ENCODE measurements at regions not wholly inside any gene's neighbourhood (a gene's known extent, or its start where the extent isn't known, plus 50 kb on each side); places are given as distances from the start of the nearest gene placed in this dataset.

DNA sequence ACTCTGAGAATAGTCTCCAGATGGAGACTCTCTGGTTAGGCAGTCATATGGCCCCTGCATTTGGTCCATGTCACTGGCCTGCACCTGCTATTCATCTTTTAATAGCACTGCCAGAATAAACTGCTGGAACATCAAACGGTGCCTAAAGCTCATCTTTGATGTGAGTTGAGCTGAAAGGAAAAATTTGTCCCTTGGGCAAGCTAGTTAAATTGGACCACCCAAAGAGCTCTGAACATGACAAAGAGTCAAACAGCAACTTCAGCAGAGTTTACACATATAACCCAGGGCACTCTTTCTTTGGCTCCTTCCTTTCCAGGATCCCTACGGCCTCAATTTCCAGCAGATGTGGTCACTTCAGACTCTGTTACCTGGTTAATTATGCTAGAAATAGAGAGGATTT is 269.9 kb downstream of the RPL10L start:
- H3K4me1 Mint-ChIP-seq = no peaks in the 10 kb centered on the region
- no peak overlapping the region for H3K27ac Mint-ChIP-seq
- no peak overlapping the region for H3K4me3 Mint-ChIP-seq
- peaks cover 0 to 10% (median 5%) of the 10 kb centered on the region in 3 donors for H3K9me3 Mint-ChIP-seq
- no peaks in the 10 kb centered on the region for H3K36me3 Mint-ChIP-seq
- H3K27me3 Mint-ChIP-seq = no peaks in the 10 kb centered on the region

DNA sequence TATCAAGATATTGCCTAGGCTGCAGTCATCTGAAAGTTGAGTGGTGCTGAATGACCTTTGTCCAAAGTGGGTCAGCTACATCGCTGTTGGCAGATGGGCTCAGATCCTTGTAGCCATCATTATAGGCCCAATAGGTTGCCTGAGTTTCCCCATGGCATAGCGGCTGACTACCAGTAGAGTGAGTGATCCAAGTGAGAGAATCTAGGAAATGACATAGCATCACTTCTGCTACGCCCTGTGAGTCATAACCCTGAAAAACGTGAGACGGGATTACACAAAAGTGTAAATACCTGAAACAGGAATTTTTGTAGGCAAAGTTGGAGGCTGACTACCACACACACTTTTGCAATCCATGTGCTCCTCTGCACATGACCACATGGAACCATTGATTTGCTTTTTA is 273.3 kb downstream of the RPL10L start:
- Mint-ChIP-seq H3K9me3 (peaks cover 0 to 7% (median 6%) of the 10 kb centered on the region in 3 donors), H3K27me3 (no peaks in the 10 kb centered on the region), H3K27ac (no peak overlapping the region), H3K36me3 (no peaks in the 10 kb centered on the region), H3K4me3 (no peak overlapping the region), H3K4me1 (no peaks in the 10 kb centered on the region)

DNA sequence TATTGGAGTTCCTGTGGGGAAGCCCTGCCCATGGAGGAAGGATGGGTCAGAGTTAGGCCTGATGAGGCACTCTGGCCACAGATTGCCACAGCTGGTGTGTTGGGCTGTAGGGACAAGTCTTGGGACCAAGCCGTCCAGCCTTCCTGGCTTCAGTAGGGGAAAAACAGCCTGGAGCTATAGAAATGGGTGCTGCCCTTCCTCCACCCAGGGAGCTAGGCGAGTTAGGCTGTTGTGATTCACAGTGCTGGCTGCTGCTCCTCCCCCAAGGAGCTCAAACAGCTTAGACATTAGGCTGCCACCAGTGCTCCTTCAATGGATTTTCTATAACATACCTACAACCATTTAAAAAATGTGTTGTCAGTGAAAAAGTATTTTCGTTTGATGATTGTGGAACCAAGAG is 274.3 kb downstream of the RPL10L start:
- Mint-ChIP-seq H3K4me1 (no peaks in the 10 kb centered on the region), H3K36me3 (no peaks in the 10 kb centered on the region), H3K27me3 (no peaks in the 10 kb centered on the region), H3K9me3 (peaks cover 0 to 7% (median 6%) of the 10 kb centered on the region in 3 donors), H3K27ac (no peak overlapping the region), H3K4me3 (no peak overlapping the region)

- Mint-ChIP-seq H3K27me3 (no peaks in the 10 kb centered on the region), H3K36me3 (no peaks in the 10 kb centered on the region), H3K4me1 (no peaks in the 10 kb centered on the region), H3K4me3 (no peak overlapping the region), H3K9me3 (peaks cover 0 to 9% (median 5%) of the 10 kb centered on the region in 3 donors), H3K27ac (peak overlapping the region in 1 of 3 donors; percentile 7)
Observed at GRCh38 chr14:46369391-46369790, 282.2 kb downstream of the RPL10L start.

DNA sequence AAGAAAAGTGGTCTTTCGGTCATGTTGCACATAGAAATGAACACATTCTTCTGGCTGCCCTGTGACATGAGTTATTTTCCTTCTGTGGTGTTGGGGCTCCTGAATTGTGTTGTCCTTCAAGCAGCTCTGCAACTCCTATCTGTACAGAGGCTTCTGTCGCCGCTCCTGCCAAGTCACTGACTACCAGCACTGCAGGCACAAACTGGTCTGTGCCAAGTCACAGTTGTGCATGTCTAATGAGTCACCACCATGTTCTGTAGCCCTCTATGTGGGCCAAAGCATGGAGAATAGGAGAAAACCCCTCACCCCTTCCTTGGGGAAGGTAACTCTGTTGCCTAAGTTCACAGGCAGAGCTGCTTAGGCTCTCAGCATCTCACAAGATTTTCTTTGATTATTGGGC is 283.3 kb downstream of the RPL10L start:
- H3K9me3 Mint-ChIP-seq = peaks cover 0 to 11% (median 7%) of the 10 kb centered on the region in 3 donors

GRCh38 chr14:46352844-46353243 is 298.7 kb downstream of the RPL10L start:
- peaks cover 0 to 7% (median 4%) of the 10 kb centered on the region in 3 donors for H3K9me3 Mint-ChIP-seq
- H3K36me3 Mint-ChIP-seq = no peaks in the 10 kb centered on the region
- no peak overlapping the region for H3K4me3 Mint-ChIP-seq
- no peaks in the 10 kb centered on the region for H3K27me3 Mint-ChIP-seq
- H3K4me1 Mint-ChIP-seq = no peaks in the 10 kb centered on the region
- no peak overlapping the region for H3K27ac Mint-ChIP-seq

More for the DNA sequence above, 283.3 kb downstream of the RPL10L start:
- Mint-ChIP-seq H3K27me3 (no peaks in the 10 kb centered on the region), H3K27ac (no peak overlapping the region), H3K4me1 (no peaks in the 10 kb centered on the region), H3K36me3 (no peaks in the 10 kb centered on the region), H3K4me3 (no peak overlapping the region)

DNA sequence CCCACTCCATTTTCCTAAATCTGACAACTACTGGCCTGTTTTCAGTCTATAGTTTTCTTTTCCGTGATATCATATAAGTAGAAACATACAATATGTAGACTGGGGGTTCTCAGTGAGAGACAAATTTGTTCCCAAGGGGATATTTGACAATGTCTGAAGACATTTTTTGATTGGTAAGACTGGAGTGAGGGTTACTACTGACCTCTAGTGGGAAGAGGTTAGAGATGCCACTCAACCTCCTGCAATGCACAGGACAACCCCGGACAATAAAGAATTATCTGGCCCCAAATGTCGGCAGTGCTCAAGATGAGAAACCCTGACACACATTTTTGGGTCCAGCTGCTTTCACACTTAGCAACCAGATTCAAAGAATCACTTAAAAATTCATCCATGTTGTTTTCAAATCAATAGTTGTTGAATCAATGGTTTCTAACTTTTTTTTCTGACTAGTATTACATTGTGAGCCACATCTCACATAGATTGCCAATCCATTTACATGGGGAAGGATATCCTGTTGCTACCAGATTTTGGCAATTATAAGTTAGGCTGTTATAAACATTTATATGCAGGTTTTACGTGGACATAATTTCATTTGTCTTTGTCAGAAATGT is 307.1 kb downstream of the RPL10L start:
- Mint-ChIP-seq H3K27me3 (no peaks in the 10 kb centered on the region), H3K27ac (no peak overlapping the region), H3K9me3 (peaks cover 0 to 7% (median 4%) of the 10 kb centered on the region in 3 donors), H3K4me3 (no peak overlapping the region), H3K36me3 (no peaks in the 10 kb centered on the region), H3K4me1 (no peaks in the 10 kb centered on the region)

GRCh38 chr14:46325777-46326176 is 325.8 kb downstream of the RPL10L start:
- H3K36me3 Mint-ChIP-seq = no peaks in the 10 kb centered on the region
- no peaks in the 10 kb centered on the region for H3K27me3 Mint-ChIP-seq
- peaks cover 0 to 8% (median 0%) of the 10 kb centered on the region in 3 donors for H3K9me3 Mint-ChIP-seq
- H3K4me3 Mint-ChIP-seq = no peak overlapping the region
- H3K27ac Mint-ChIP-seq = no peak overlapping the region
- H3K4me1 Mint-ChIP-seq = no peaks in the 10 kb centered on the region

GRCh38 chr14:46325157-46325556 is 326.4 kb downstream of the RPL10L start:
- no peak overlapping the region for H3K27ac Mint-ChIP-seq

DNA sequence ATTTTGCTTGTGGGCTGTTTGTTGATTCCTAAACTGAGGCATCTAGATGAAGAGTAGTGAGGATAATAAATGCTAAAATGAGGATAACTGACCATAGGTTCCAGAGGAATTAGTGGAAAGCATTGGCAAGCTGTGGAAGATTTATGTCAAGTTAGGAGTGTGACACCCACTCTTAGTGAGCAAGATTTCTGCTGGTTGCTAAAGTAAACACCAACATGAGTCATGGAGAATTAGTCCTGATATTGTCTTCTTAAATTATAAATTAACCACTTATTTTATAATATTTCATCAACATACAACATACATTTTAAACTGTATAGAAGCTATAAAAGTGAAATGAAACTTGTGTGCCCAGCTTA is 328.2 kb downstream of the RPL10L start:
- H3K4me1 Mint-ChIP-seq = no peaks in the 10 kb centered on the region
- H3K4me3 Mint-ChIP-seq = no peak overlapping the region
- no peak overlapping the region for H3K27ac Mint-ChIP-seq
- H3K36me3 Mint-ChIP-seq = no peaks in the 10 kb centered on the region
- H3K27me3 Mint-ChIP-seq = no peaks in the 10 kb centered on the region
- H3K9me3 Mint-ChIP-seq = peaks cover 0 to 8% (median 0%) of the 10 kb centered on the region in 3 donors

More at GRCh38 chr14:46325157-46325556, 326.4 kb downstream of the RPL10L start:
- no peak overlapping the region for H3K4me3 Mint-ChIP-seq
- H3K27me3 Mint-ChIP-seq = no peaks in the 10 kb centered on the region
- no peaks in the 10 kb centered on the region for H3K4me1 Mint-ChIP-seq
- H3K9me3 Mint-ChIP-seq = peaks cover 0 to 8% (median 0%) of the 10 kb centered on the region in 3 donors
- no peaks in the 10 kb centered on the region for H3K36me3 Mint-ChIP-seq

DNA sequence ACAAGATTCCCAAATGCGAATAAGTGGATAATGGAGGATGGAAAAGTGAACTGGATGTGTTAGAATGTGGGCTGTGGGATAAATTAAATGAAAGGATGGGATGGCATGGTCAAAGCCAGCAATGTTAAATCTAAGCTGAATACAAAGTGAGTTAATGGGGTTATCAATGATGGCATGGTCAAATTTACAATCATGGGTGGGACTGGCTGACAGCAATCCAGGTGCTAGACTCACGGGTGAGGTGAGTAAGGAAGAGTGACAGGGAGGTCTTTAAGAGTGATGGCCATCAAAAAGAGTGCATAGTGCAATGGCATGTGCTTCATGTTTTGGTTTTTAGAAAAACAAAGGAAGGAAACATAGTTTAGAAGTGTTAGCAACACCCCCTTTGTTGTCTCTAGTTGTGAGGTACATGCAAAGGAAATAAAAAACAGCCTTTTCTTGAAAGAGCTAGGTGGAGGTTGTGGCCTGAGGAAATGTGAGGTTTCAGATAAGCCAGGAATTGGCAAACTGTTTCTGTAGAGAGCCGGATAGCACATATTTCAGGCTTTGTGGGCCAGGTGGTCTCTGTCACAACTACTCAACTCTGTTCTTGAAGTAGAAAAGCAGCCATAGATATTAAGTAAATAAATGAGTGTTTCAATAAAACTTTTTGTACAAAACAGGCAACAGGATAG is 328.7 kb downstream of the RPL10L start:
- Mint-ChIP-seq H3K4me3 (no peak overlapping the region), H3K9me3 (peaks cover 0 to 8% (median 0%) of the 10 kb centered on the region in 3 donors), H3K27me3 (no peaks in the 10 kb centered on the region), H3K4me1 (no peaks in the 10 kb centered on the region), H3K36me3 (no peaks in the 10 kb centered on the region), H3K27ac (no peak overlapping the region)

- Mint-ChIP-seq H3K4me1 (no peaks in the 10 kb centered on the region), H3K4me3 (no peak overlapping the region), H3K27me3 (no peaks in the 10 kb centered on the region), H3K36me3 (no peaks in the 10 kb centered on the region), H3K9me3 (peaks cover 0 to 12% (median 0%) of the 10 kb centered on the region in 3 donors), H3K27ac (no peak overlapping the region)
Observed at GRCh38 chr14:46322076-46322475, 329.5 kb downstream of the RPL10L start.

DNA sequence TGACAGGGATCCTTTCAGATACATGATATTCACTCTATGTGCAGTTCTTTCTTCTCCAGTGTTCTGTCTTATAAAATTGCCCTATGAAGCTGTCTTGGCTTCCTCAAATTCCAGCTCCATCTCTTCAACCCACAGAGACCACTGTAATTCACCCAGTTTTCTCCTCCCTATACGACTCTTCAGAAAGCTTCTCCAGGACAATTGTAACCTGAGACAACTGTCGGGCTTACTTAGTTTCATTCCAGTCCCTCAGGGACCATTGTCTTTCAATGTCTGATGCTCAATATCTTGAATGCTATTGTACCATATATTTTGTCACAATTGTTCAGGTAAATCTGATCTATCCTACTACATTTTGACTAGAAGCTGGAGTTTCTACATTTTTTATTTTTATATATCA is 345.3 kb downstream of the RPL10L start:
- peaks cover 1 to 9% (median 6%) of the 10 kb centered on the region in 3 donors for H3K9me3 Mint-ChIP-seq
- H3K27ac Mint-ChIP-seq = no peak overlapping the region
- H3K27me3 Mint-ChIP-seq = no peaks in the 10 kb centered on the region
- H3K4me3 Mint-ChIP-seq = no peak overlapping the region
- H3K4me1 Mint-ChIP-seq = no peaks in the 10 kb centered on the region
- H3K36me3 Mint-ChIP-seq = no peaks in the 10 kb centered on the region

DNA sequence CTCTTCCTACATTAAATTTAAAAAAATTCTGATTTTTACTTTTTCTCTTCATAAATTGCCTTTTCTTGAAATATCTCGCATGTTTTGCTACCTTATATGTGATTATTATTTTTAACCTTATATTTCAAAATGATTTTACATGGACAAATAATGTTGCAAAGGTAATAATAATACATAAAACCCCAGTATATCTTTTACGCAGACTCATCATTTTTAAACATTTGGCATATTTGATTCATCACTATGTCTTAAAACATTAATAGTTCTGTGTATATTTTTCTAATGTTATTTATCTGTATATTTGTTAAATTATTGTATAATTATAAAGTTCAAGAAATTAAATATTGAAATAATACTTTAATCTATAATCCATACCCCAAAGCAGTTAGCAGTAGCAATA is 350.8 kb downstream of the RPL10L start:
- Mint-ChIP-seq H3K27ac (no peak overlapping the region), H3K36me3 (no peaks in the 10 kb centered on the region), H3K9me3 (peaks cover 6 to 10% (median 9%) of the 10 kb centered on the region in 3 donors), H3K4me1 (no peaks in the 10 kb centered on the region), H3K27me3 (no peaks in the 10 kb centered on the region), H3K4me3 (no peak overlapping the region)

DNA sequence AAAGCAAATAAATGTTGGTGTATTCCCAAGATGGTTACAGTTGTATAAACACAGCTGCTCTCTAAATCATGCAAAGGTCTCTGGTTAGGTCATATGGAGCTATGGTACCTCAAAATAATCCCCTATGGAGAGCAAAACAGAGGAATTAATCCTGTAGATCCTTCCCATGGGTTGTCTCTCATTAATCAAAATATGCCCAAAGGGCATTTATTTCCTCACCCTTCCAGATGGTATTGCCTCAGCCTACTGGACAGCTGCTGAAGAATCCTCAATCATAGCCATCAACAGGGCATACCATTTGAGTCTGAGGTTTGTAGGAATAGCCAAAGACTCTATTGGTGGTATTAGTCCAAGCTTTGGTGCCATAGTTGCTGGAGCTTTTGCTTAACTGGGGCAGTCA is 360.9 kb downstream of the RPL10L start:
- no peaks in the 10 kb centered on the region for H3K27me3 Mint-ChIP-seq
- H3K36me3 Mint-ChIP-seq = no peaks in the 10 kb centered on the region
- H3K4me3 Mint-ChIP-seq = no peak overlapping the region
- H3K9me3 Mint-ChIP-seq = peaks cover 5 to 19% (median 9%) of the 10 kb centered on the region in 3 donors
- no peak overlapping the region for H3K27ac Mint-ChIP-seq
- no peaks in the 10 kb centered on the region for H3K4me1 Mint-ChIP-seq

DNA sequence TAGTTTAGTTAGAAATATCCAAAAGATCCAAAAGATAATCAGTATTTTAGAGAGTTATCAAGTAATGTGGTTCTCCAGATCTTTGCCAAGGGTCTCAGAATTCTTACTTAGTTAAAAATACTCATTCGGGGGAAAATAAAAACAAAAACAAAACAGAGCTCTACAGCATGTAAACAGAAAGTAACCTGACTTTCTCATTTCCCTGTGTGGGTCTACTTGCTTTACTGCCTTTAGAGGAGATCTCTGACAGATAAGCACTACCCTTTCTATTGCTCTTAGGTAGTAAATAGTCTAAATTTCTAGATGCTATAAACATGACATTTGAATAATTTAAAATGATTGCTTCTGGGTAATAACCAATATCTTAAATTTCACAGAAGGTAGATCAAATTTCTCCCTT is 371.8 kb downstream of the RPL10L start:
- no peaks in the 10 kb centered on the region for H3K4me1 Mint-ChIP-seq
- no peaks in the 10 kb centered on the region for H3K36me3 Mint-ChIP-seq
- H3K9me3 Mint-ChIP-seq = peaks cover 0 to 4% (median 0%) of the 10 kb centered on the region in 3 donors
- no peaks in the 10 kb centered on the region for H3K27me3 Mint-ChIP-seq
- no peak overlapping the region for H3K27ac Mint-ChIP-seq
- H3K4me3 Mint-ChIP-seq = no peak overlapping the region

All from IgD-negative memory B cell (primary cell).